GM19455 (cell line): ENCODE measurements at regions not wholly inside any gene's neighbourhood (a gene's known extent, or its start where the extent isn't known, plus 50 kb on each side); places are given as distances from the start of the nearest gene placed in this dataset.

Experiments used
- ATAC-seq: cut with Tn5 transposase; IDR thresholded peaks from one replicate; pipeline ENCODE4 v1.9.1; 2021; ENCODE audit not compliant: unreplicated experiment

DNA sequence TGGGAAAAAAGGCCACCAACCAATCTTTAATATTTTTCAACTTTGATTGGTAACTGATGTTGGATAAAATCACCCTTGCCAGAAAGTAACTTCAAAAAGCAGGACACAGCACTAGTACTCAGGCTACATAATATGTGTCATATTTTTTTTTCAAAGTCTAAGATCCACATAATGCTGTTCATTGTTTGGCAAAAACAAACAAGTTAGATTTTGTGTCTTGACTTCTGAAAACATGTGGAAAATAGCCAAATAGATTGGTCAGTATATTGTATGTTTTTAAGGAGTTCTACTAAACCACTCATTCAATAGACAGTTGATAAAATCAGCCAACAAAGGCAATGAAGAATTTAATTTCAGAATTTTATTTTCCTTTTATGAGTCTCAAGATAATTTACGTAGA, 111.7 kb upstream of the CCDC54 start:
- ATAC-seq, result no peak

GRCh38 chr3:107268469-107268868, 108.8 kb upstream of the CCDC54 start:
- ATAC-seq, result no peak

DNA sequence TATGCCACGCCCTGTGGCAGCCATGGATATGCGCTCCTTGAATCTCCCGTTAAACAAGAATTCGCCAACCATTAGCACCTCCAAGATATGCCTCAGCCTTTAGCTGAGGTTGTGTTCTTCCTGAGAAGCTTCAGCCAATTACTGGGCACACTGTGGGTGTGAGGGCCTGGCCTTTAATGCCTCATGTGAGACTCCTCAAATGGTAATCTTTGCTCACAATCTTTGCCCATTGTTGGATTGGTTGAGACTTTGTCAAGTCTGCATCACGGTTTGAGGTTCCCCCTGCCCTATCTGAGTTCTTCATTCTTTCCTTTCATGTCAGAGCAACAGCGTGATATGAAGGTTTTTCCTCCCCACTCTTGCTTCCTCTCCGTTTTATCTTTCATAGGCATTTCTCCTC, 108.1 kb upstream of the CCDC54 start:
- ATAC-seq, result no peak

DNA sequence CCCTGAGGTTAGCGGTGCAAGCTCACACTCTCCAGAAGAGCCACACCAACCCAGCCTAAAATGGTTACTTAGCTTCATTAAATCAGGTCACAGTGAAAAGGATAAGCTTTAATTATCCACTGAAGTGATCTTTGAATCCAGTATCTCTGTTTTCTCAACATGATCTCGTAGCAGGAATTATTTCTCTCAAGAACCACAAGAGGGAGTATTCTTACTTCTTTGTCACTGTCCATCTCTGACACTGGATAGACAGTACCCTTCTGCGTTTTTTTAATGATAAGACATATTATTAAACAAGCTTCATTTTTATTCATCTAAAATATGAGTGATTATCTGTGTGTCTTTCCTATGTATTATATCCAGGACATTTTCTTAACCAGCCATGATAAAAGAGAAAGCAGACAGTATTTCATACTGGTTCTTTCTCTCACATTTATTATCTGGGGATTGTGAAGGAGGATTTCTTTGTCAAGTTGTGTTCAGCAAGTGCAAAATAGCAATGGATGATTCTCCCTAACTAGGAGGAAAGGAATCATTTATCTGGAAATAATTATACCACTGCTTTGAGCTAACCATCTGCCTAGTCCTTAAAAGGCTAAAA, 105.4 kb upstream of the CCDC54 start:
- ATAC-seq, result no peak

- ATAC-seq, result no peak
Measured at GRCh38 chr3:107272471-107272870, 104.8 kb upstream of the CCDC54 start.

DNA sequence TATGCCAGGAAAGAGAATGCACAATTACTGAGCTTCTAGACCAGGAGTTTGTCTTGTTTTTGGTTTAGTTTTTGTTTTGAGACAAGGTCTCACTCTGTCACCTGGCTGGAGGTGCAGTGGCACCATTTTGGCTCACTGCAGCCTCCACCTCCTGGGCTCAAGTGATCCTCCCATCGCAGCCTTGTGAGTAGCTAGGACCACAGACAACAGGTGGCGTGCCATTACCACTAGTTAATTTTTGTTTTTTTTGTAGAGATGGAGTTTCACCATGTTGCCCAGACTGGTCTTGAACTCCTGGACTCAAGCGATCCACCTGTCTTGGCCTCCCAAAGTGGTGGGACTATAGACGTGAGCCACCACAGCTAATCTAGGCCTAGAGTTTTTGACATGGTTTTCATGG, 104.4 kb upstream of the CCDC54 start:
- no peak for ATAC-seq

- ATAC-seq, result no peak
Measured at GRCh38 chr3:107273771-107274170, 103.5 kb upstream of the CCDC54 start.

DNA sequence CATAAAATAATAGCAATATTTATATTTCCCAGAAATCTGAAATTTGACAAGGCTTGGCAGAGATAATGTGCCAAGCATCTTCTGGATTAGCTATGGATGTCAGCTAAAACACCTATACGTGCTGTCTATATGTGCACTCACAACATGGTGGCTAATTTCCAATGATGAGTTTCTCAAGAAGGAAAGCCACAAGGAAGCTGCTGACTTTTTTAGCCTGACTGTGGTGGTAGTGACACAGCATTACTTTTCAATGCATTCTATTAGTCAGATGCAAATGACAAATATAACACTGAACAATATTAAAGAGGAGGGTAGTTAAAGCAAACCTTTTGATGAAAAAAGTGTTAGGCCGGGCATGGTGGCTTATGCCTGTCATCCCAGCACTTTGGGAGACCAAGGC, 101.7 kb upstream of the CCDC54 start:
- no peak for ATAC-seq

DNA sequence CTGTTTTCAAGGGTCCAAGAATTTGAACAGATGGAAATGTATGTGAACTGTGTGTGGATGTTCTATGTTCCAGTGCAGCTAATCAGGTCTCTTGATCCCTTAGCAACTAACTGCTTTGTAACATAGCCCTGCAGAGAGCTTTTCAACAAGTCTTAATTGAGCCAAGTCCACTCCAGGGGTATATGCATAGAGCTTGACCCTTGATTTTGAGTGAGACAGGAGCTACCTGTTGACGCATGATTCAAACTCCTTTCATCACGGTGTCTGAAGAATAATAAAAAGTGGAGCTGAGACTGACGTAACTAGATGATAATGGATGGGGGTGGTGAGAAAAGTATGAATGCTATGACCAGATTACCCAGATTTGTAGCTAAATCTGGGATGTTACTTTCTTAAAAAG, 93.3 kb upstream of the CCDC54 start:
- no peak for ATAC-seq

DNA sequence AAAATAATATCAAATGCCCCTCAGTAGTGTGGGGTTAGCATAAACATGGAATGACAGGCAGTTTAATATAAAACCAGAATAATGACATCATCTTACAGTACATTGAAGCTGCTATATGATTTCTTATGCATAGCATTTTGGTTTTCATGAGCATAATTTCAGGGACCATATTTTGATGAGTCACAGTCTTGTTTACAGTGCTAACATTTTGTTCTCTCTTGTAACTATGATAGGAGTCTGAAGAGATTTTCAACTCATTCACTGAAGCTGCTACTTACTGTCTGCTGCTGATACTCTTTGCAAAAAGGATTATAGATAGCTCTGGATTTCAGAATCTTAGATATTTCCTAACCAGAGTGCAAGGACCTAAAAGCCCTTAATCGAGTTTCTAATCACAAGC, 92.6 kb upstream of the CCDC54 start:
- no peak for ATAC-seq

- no peak for ATAC-seq
Measured at GRCh38 chr3:107285197-107285596, 92.0 kb upstream of the CCDC54 start.

GRCh38 chr3:107289354-107289753, 87.9 kb upstream of the CCDC54 start:
- ATAC-seq, result no peak

DNA sequence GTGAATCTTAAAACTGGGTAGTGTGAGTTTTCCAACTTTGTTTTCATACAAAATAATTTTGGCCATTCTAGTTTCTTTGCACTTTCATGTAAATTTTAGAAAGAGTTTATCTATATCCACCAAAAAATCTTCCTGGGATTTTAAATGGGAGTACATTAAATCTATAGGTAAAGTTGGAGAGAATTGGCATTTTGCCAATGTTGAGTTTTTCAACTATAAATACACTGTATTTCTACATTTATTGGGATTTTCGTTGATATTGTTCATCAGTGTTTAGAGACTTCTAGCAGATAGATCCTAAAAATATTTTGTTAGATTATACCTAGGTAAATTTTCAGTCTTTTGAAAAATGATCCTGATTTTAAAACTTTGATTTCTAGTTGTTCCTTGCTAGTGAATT, 83.1 kb upstream of the CCDC54 start:
- no peak for ATAC-seq

DNA sequence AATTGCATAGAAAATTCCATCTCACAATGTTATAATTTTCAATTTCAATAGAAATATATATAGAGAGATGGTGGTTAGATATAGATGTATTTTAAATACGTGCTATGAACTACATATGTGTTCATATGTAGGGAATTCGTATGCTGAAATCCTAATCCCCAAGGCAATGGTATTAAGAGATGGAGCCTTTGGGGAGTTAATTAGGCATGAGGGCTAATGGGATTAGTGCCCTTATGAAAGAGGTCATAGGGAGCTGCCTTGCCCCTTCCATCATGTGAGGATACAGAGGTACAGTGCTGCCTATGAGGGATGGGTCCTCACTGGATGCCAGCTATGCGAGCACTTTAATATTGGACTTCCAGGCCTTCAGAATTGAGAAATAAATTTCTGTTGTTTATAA, 79.6 kb upstream of the CCDC54 start:
- no peak for ATAC-seq

GRCh38 chr3:107307205-107307604, 70.0 kb upstream of the CCDC54 start:
- no peak for ATAC-seq

GRCh38 chr3:107308716-107309115, 68.5 kb upstream of the CCDC54 start:
- ATAC-seq, result no peak

DNA sequence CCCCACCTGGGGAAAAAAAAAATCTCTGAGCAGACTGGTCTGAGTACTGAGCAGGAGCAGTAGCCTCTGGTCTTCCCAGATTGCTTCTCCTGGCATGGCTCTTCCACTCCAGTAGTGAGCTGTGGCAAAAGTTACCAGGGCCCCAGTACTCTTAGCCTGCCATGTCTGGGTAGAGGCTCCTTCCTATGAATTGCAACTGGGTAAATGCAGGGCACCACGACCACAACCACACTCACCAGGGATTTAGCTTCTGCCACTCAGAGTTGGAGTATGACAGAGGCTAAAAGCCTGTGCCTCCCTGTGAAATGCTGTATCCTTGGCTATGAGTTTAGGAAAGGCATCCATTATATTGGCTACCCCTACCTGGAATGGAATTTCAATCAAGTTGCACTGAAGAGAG, 67.9 kb upstream of the CCDC54 start:
- no peak for ATAC-seq

- ATAC-seq, result no peak
Measured at GRCh38 chr3:107313711-107314110, 63.5 kb upstream of the CCDC54 start.

GRCh38 chr3:107315141-107315540, 62.1 kb upstream of the CCDC54 start:
- ATAC-seq, result no peak

DNA sequence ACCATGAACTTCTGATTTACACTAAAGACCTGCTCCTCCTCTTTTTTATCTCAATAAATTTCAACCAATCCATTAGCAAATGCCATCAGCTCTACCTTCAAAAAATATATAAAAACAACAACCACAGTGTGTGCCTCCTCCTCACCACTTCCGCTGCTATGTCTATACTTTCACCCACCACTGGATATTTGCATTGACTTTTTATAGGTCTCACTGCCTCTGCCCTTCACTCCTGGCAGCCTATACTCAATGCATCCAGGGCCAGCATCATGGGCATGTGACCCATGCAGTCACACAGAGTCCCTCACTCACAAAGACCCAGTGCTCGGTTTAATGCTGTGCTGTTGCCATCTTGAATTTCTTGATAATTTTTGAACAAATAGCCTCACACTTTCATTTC, 53.5 kb upstream of the CCDC54 start:
- ATAC-seq, result no peak

GRCh38 chr3:107325446-107325845, 51.8 kb upstream of the CCDC54 start:
- no peak for ATAC-seq
